A673 (cell line): ENCODE measurements at regions not wholly inside any gene's neighbourhood (a gene's known extent, or its start where the extent isn't known, plus 50 kb on each side); places are given as distances from the start of the nearest gene placed in this dataset.

Source experiments
- BruUV-seq: library from RNA; stranded (reverse); fragments of 400-500 nt; replicated peaks from 2 replicates; lab custom pipeline; 2021; lab: Mats Ljungman, UMichigan
- CTCF ChIA-PET: fragments of 300-600 bp; sonication (Branson Sonifier 250); formaldehyde crosslinking; loops from one replicate; lab custom pipeline; 2022; ENCODE audit warnings: antibody characterized with exemption; lab: Charles Lee
- POLR2A ChIA-PET: fragments of 300-600 bp; sonication (Branson Sonifier 250); formaldehyde crosslinking; loops from one replicate; lab custom pipeline; 2022; ENCODE audit warnings: antibody characterized with exemption; ENCODE audit not compliant: low non-redundant PET; lab: Charles Lee
- DNase-seq: peaks from one replicate; pipeline ENCODE4 v3.0.0-alpha.2; 2015; ENCODE audit warnings: low spot score
- H3K27ac ChIP-seq: fragments of 200-600 bp; sonication (generic); 2 replicates; pipeline ENCODE4 v1.5.1; 2016; ENCODE audit warnings: mixed run types, low read depth, mild to moderate bottlenecking, mixed read lengths, antibody characterized with exemption, low read length; ENCODE audit not compliant: poor library complexity, severe bottlenecking
- H3K27me3 ChIP-seq: fragments of 200-600 bp; sonication (generic); replicated peaks from 2 replicates; pipeline ENCODE4 v1.6.1; 2017; ENCODE audit warnings: mixed run types, low read depth, mild to moderate bottlenecking, mixed read lengths, antibody characterized with exemption, low read length; ENCODE audit not compliant: insufficient read depth, poor library complexity
- H3K36me3 ChIP-seq: fragments of 200-600 bp; sonication (generic); 2 replicates; pipeline ENCODE4 v1.6.1; 2016; ENCODE audit warnings: mixed run types, mild to moderate bottlenecking, mixed read lengths, antibody characterized with exemption, low read length; ENCODE audit not compliant: insufficient read depth, poor library complexity, severe bottlenecking
- H3K4me1 ChIP-seq: fragments of 200-600 bp; sonication (generic); 2 replicates; pipeline ENCODE4 v1.6.1; 2017; ENCODE audit warnings: mixed run types, mild to moderate bottlenecking, mixed read lengths, antibody characterized with exemption, low read length; ENCODE audit not compliant: insufficient read depth, poor library complexity, severe bottlenecking
- H3K4me3 ChIP-seq: fragments of 200-600 bp; sonication (generic); 2 replicates; pipeline ENCODE4 v1.5.1; 2016; ENCODE audit warnings: low read depth, mixed run types, mild to moderate bottlenecking, mixed read lengths, low read length; ENCODE audit not compliant: poor library complexity, severe bottlenecking
- H3K9me3 ChIP-seq: fragments of 200-600 bp; sonication (generic); 2 replicates; pipeline ENCODE4 v1.6.1; 2016; ENCODE audit warnings: mixed run types, low read depth, mild to moderate bottlenecking, mixed read lengths, antibody characterized with exemption, low read length; ENCODE audit not compliant: poor library complexity, severe bottlenecking
- EZH2 ChIP-seq: fragments of 200-600 bp; sonication (generic); IDR thresholded peaks from 2 replicates; pipeline ENCODE4 v1.6.1; 2017; ENCODE audit warnings: borderline replicate concordance, low read depth, mild to moderate bottlenecking, mixed read lengths, antibody characterized with exemption, low read length; ENCODE audit not compliant: poor library complexity, severe bottlenecking
- intact Hi-C: fragments of 100-400 bp; cut with micrococcal nuclease; formaldehyde crosslinking; loops from one replicate; pipeline ENCODE4 v1.10.0; 2022; ENCODE audit not compliant: unreplicated experiment
- TF ChIP-seq, protein P1 (sequence below): fragments of 300-800, 200-600 bp; sonication (generic); conservative IDR thresholded peaks from 2 replicates; pipeline ENCODE4 v1.5.1; 2017; ENCODE audit warnings: low read depth, mild to moderate bottlenecking, antibody characterized with exemption, low read length, moderate library complexity, mixed read lengths

DNA sequence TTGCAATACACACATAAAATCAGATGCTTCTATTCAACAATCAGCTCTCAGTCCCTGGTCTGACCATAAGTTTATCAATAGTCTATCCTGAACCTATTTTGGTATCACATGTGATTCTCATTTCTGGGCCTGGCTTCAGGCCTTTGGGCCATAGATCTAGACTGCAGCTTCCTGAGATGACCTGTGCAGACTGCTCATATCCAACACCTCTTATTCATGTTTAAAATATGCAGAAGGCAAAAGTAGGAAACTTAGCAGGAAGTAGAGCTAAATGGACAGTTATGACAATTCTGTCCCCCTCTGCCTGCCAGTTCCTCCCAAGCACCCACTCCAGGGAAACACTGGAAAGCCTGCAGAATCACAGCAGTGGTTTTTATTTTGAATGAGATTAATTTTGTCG, 53.3 kb downstream of the C7orf25 start:
- POLR2A ChIA-PET: no interaction called here
- no peak for DNase-seq
- Histone ChIP-seq H3K4me3 (no peak overlapping the region), H3K27me3 (no peaks in the 10 kb centered on the region), H3K9me3 (no peaks in the 10 kb centered on the region), H3K4me1 (no peaks in the 10 kb centered on the region), H3K36me3 (no peaks in the 10 kb centered on the region), H3K27ac (no peak overlapping the region)
- BruUV-seq: no TSS peak
- TF ChIP-seq, protein P1, sequence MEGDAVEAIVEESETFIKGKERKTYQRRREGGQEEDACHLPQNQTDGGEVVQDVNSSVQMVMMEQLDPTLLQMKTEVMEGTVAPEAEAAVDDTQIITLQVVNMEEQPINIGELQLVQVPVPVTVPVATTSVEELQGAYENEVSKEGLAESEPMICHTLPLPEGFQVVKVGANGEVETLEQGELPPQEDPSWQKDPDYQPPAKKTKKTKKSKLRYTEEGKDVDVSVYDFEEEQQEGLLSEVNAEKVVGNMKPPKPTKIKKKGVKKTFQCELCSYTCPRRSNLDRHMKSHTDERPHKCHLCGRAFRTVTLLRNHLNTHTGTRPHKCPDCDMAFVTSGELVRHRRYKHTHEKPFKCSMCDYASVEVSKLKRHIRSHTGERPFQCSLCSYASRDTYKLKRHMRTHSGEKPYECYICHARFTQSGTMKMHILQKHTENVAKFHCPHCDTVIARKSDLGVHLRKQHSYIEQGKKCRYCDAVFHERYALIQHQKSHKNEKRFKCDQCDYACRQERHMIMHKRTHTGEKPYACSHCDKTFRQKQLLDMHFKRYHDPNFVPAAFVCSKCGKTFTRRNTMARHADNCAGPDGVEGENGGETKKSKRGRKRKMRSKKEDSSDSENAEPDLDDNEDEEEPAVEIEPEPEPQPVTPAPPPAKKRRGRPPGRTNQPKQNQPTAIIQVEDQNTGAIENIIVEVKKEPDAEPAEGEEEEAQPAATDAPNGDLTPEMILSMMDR: no peak
- no peak for TF ChIP-seq EZH2
- CTCF ChIA-PET: no interaction called here
- intact Hi-C loops: no loop called here

DNA sequence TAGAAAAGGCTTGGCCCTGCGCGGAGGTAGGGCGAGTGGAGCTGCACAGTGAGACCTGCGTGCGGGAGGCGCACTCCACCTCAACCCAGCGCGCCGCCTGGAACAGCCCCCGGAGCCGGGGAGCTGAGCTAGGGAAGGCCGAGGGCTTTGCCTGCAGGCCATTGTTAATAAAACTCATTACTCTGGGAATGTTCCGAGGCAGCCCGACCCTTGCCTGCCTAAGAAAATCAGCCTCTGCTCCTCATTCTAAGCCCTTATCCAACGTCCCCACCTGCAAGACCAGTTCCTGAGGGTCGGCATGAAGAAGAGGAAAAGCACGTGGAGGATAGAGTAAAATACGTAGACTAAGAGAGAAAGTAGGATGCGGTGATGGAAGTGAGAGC, 55.3 kb downstream of the C7orf25 start:
- CTCF ChIA-PET: no interaction called here

DNA sequence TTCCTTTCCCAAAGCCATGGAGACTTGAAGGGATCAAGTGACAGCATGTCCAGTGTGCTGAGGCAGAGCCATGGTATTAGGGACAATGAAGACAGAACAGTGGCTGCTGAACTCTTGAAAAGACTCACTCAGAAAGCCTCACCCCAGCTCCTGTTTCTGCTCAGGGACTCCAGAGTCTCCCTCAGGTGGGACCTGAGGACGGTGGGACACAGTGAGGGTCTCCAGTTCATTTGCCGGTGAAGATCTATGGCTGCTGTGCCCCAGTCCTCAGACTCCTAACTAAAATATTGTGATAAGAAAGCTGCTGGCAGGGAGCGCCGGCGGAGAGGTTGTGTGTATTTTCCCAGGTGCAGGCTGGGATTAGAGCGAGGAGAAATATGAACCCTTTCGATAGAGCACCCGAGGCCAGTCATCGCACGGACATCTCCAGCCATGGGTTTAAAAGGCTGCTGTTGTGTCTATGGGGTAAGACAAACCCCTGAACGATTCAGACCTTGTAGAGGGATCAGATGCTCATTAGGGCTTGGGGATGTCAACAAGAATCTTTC, 57.2 kb downstream of the C7orf25 start:
- CTCF ChIA-PET: no interaction called here
- no peak for TF ChIP-seq EZH2
- TF ChIP-seq, protein P1: no peak
- no peaks in the 10 kb centered on the region for H3K36me3 ChIP-seq
- DNase-seq: no peak
- intact Hi-C loops: no loop called here
- H3K27me3 ChIP-seq: no peaks in the 10 kb centered on the region
- no peaks in the 10 kb centered on the region for H3K4me1 ChIP-seq
- H3K27ac ChIP-seq: no peak overlapping the region
- no peaks in the 10 kb centered on the region for H3K9me3 ChIP-seq
- POLR2A ChIA-PET: no interaction called here
- H3K4me3 ChIP-seq: no peak overlapping the region
- BruUV-seq: no TSS peak

More for the DNA sequence above, 55.3 kb downstream of the C7orf25 start:
- Histone ChIP-seq H3K36me3 (no peaks in the 10 kb centered on the region), H3K4me3 (peak overlapping the region; percentile 48), H3K27me3 (no peaks in the 10 kb centered on the region), H3K27ac (no peak overlapping the region), H3K9me3 (no peaks in the 10 kb centered on the region), H3K4me1 (no peaks in the 10 kb centered on the region)
- no TSS peak for BruUV-seq
- intact Hi-C loops: no loop called here
- TF ChIP-seq, protein P1: no peak
- no peak for TF ChIP-seq EZH2
- no peak for DNase-seq
- POLR2A ChIA-PET: no interaction called here
